ENCODE measurements at regions not wholly inside any gene's neighbourhood (a gene's known extent, or its start where the extent isn't known, plus 50 kb on each side); places are given as distances from the start of the nearest gene placed in this dataset.
A peak's percentile ranks its signal among the peaks of the same experiment; 100 is the strongest.

DNA sequence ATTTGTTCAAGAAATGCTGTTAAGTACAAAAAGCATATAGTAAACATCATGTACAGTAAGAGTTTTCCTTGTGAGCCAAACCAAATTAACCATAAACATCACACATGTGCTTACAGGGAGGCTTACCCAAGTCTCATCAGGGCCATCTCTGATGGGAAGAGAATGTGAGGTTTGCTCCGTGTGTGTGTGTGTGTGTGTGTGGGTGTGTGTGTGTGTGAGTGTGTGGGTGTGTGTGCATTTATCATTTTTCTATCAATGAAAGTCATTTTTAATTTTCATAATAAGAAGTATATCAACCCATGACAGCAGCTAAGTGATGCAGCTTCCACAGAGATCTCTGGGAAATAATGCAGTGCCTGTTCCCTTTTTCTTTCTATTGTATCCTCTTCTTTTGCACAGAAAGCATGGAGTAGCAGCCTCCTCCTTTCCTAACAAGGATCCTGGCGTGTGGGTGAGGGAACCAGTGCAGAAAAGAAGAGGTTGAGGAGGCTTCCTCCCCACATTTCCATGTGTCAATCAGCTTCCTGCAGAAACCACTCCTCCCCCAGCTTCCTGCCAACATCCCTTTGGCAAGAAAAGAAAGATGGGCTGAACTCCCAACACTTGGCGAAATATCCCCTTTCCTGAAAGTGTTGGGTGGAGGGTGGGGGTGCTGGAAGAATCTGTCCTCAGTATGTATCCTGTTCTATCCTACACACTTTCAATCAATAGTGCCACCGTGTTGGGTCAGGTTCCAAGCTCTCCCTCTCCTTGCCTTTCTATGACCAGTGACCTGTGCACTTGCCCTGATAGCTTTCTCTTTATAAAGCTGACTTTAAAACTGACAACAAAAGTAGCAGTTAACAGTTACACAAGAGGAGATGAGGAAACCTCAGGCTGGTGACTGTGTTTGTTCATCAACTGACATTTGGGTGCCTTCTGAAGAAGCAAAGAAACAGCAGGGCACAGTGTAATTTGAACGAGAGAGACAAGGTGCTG is 251.8 kb upstream of the CITED2 start:
- DNase-seq = no peak

DNA sequence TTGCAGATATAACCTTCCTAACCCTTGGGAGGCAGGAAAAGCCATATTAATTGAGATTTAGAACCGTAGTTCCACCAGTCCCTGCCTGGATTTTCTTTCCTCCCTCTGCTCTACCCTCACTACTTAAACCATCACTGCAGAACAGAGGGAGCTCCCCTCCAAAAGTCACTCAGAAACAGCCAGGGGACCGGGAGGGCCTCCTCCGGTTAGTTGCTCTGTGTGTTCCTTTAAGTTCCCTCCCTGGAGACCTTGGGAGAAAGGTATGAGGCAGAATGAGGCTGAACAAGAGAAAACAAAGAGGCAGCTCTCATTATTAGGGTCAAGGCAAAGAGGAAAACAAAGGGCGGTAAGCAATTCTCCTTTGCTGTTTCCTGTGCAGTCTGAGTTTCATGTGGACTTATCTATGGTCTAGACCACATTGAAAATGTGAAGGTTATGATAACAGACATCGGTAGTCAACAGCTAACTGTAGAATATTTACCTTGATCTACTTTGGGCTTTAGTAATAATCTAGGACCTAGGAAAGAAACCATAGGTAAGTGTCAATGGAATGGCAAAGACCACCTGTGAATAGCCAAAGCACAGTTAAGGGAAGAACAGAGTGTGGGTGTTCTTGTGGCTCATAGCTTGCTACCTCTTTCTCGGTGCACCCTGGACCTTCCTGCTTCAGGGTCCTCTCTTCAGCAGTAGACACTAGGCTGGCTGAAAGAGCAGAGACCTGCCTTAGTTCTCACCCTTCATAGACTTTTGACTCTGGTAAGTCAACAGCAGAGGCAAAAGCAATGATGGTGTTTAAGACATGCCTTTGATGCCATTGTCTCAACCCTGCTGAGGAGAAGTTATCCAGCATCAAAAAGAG is 250.9 kb upstream of the CITED2 start:
- no peak for DNase-seq

DNA sequence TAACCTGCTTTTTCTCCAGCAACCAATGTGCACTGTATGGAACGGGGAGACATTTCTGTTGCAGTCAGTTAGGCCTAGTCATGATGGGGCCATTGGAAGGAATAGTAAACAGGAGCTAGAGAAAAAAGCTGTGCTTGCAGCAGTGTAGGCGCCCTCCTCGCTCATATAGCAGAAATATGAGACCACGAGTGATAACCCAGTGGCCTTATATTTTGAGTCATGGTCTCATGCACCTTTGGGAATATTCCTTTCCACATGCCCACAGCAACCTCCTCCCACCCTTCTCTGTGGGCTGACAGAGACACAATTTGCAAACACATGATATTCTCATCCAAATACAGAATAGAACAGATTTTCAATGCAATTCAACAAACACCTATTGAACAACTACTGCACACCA is 248.9 kb upstream of the CITED2 start:
- DNase-seq = no peak

DNA sequence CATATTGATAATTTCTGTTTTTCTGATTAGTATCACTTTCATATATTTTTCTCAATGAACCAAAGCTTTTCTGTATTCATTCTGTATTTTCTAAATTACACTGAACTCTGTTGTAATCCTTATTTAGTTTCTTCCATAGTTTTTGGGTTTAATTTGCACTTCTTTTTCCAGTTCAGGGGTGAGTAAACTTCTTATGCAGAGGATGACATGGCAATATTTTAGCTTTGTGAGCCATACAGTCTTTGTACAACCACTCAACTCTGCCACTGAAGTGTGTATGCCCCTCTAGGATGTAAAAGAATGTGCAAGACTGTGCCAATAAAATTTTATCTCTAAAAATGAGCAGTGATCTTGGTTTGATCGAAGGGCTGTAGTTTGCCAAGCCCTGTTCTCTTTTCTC is 239.0 kb upstream of the CITED2 start:
- no peak for DNase-seq

DNA sequence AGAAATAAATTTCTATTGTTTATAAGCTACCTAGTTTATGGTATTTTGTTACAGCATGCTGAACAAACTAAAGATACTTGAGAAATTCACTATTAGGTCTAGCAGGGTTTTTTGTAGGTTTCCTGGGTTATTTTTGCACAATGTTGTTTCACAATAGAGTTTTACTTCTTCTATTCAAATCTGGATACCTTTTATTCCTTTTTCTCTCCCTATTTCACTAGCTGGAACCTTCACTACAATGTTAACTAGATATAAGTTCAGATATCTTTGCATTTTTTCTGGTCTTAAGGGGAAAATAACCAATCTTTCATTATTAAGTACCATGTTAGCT is 237.7 kb upstream of the CITED2 start:
- no peak for DNase-seq

DNA sequence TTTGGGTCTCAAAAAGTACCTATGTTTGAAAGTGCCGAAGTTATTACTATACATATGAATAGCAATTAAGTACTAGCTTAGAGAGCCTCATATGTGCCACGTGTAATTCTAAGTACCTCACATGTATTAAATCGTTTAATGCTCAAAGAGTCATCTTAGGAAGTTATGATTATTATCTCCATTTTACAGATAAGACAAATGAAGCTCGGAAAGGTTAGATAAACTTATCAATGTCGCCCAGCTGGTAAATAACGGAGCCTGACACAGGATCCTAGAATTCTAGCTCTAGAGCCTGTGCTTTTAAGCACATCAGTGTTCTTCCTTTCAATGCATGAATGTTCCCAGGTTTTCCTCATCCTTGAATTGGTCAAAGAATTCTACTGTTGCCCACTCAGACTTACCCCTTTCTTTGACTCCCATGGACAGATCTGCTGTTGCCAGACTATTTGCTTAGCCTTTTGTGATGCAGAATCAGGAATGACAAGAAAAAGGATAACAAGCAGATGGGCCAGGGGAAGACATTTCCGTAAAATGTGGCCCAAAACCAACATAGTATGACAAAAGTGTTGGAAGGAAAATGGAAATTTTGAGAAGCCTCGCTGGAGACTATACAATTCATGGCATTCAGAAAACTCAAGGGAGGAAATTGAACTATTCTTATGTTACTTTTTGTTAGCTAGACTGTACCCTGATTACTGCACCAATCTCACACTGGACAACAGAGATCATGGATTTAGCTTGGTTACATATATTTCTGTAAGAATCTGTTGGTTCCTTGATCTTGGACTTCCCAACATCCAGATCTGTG is 237.1 kb upstream of the CITED2 start:
- no peak for DNase-seq

DNA sequence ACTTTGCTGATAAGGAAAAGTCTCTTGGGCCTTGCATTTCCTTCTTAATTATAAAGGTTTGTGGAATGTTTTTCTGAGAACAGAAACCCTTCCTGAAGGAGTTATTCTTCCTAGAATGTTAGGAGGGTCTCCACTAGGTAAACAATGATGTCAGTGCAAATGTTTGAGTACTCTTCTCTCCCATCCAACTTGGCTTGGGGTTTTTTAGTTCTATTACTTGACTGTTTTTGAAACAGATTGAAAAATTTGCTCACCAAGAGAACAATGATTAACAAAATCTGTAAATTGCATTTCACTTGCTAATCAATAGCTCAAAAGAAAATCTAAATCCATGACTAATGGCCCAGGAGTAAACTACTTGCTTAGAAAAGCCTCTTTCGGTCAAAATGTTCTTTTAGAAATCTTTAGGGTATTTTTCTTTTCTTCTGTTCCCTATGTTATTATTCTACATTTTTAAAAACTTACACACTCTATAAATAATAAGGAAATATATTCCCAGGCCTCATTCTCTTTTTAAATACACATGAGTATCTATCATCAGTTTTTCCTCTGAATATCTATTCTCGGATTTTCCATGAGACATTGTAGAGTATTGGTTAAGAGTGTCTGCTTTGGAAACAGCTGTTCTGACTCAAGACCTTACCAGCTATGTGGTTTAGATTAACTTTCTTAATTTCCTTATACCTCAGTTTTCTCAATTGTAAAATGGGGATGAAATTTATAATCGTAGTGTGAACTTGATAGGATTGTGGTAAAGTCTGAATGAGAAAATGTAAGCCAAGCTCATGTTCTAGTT is 234.2 kb upstream of the CITED2 start:
- DNase-seq = no peak

DNA sequence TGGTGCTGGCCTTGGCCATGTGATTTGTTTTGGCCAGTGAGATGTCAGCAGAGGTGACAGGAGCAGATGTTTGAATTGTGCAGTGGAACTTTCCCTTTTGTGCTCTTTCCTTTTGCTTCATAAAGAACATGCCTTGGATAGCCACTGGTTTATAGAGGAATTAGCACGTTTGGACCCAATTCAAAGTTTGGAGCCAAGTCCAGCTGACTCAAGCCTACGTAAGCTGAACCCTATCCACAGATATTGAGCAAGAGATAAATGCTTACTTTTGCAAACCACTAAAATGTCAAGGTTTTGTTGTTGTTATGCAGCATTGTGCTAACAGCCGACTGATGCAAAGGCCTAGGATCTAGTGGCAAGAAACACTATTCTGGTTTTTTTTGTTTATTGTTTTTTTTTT is 230.9 kb upstream of the CITED2 start:
- no peak for DNase-seq

DNA sequence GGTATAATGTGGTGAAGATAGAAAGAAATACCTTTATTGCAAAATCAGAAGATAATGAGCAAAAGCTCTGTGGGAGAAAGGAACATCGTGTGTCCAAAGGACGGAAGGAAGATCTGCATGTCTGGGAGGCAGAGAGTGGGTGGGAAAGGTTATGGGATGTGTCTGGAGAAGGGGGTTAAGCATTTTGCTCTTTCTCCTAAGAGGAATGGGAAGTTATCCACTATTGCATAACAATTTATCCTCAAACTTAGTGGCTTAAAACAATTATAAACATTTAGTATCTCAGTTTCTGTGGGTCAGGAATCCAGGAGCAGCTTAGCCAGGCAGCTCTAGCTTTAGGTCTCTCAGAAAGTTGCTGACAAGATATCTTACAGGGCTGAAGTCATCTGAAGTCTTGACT is 229.1 kb upstream of the CITED2 start:
- DNase-seq = no peak

DNA sequence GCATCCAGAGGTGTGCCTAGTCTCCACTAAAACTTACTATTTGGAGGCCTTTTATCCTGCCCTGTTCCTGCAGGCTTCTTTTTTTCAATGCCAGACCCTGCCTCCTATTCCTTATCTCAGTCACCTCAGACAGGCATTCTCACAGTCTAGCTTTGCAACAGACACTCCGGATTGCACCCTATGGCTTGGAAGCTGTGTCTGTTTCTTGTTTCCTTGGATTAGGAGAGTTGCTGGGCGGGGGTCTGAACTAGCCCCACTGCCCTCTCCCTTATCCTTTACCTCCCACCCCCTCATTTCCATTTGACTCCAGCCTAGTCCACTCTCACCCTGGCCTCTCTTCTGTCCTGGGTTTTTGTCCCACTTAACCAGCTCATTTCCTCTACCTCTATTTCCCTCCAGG is 228.1 kb upstream of the CITED2 start:
- DNase-seq = no peak

DNA sequence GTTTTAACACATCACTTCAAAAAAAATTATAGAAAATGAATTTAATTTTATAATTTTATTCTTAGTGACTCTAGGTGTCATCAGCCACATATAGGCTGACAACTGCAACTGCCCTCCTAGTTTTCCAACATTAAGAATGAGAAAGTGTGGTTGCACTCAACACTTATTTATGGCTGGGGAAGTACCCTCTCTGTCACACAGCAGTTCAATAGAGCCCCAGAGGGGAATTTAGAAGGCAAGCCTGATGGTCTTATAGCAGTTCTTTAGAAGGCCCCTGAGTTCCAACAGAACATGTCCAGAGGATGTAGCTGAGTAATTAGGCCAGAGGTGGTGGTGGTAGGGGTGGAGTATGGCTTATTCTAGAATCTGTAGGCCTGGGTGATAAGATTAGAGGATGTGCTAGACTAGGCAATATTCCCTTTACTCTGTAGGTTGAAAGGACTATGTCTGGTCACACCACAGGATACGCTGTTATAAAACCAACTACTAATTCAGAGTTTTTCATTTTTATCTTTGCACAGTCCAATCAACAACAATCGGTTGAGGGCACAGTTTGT is 226.5 kb upstream of the CITED2 start:
- DNase-seq = no peak

DNA sequence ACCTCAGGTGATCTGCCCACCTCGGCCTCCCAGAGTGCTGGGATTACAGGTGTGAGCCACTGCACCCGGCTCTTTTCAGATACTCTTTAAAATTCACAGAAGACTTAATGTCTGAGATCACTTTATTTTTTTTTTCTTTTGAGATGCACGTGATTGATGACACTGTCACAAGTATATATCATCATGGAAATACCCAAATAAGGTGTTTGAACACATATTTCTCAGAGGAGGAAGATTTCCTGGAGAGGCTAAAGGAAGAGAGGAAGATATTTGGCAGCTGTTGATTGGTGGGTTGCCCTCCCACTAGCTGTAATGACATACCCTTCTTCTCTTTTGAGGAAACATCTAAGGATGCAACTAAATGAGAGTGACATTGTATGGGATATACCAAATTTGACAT is 225.9 kb upstream of the CITED2 start:
- DNase-seq = no peak

DNA sequence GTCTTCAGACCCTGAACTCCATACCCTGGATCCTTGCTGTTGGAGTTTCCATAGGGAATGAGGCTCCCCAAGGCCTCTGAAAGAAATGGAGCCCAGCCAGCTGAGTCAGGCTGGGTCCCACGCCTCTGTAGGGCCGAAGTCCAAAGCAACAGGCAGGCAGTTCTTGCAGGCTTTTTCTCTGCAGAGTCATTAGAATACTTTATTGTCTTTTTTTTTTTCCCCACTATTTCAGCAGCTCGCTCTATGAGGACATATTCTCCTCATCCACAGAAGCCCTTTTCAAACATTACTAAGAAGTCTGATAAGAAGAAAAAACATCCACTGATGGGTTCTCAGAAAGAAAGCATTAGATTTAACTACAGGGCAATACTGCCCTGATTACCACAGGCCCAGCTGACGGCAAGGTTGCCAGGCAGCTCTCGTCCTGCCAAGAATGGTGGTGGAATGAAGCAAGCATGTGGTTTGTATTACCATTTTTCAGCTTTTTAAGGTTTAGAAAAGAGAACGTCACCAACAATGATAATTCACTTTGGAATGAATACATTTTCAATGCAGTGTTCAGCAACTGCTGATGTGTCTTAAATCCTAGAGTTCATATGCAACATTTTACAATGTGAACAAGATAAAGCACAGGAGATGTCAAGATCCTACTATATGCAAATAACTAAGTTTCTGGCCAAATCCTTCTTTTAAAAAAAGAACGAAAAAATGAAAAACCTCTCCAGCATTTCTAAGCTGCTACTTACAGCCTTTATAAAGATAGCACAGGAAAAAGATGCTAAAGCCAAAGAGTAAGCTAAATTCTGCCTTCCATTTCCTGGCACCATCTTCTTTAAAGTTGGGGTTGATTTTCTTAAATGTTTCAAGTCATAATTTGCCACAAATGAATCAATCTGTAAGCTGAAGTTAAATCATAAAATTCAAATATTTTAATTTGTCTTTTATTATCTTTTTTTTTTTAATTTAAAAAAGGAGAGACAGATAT is 223.6 kb upstream of the CITED2 start:
- peak; percentile 89 for DNase-seq

DNA sequence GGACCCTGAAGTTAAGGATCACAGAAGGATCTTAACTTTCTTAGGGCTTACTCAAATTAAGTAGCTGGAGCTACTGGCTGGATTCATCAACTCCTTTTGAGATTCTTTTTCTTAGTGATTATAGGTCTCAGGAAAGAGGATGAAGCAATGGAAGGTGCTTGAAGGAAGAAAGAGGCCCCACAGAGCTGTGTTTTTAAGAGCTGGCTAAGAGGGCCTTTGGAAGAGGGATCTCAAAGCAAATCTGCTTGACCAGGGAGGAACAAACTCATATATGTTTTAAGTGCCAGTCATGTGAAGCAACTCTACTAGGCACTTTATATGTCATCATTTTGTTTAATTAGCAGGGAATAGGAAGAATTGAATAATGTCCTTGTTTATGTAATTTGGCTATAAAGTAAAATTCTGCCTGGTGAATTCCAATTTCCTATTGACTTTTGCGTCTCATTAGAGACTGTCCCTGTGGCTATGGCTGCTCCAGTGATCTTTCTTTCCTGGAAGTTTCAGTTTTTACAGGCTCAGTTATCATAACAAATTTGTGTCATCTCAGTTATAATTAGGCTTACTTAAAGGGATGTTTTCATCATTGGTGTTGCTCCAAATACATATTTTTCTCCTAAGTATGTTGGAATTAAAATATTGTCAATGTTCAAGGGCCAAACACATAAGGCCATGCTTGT is 222.8 kb upstream of the CITED2 start:
- DNase-seq = no peak

DNA sequence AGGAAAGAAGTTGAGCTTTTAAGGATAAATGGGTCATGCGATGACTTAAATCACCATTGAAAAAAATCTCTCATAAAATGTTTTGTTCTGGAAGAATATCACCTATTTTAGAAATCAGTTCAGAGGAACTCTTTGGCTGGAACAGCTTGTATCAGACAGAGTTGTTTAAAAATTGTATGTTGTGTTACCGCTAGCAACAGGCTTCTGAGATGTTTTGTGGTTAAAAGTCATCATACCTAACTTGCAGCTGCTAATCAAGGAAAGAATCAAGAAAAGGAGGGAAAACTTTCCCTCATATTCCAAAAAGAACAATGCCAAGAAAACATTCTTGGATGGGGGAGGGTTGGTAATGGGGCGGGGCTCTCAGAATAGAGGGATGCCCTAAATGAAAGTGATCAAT is 220.7 kb upstream of the CITED2 start:
- no peak for DNase-seq

DNA sequence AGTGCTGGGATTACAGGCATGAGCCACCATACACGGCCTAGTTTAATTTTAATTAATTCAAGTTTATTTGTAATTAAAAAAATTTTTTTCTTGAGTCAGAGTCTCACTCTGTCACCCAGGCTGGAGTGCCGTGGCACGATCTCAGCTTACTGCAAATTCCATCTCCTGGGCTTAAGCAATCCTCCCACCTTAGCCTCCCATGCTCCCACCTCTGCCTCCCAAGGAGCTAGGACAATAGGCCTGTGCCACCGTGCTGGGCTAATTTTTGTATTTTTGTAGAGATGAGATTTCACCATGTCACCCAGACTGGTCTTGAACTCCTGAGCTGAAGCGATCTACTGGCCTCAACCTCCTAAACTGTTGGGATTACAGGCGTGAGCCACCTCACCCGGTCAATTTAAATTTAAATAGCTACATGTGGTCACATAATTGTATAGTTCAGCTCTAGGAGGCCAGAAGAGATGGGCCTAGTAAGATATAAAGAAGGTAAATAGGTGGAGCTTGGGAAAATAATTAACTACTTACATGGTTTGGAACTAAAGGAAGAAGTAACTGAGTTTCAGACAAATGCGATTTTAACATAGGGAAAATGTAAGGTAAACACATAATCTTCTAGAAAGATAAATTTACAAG is 220.0 kb upstream of the CITED2 start:
- DNase-seq = no peak

DNA sequence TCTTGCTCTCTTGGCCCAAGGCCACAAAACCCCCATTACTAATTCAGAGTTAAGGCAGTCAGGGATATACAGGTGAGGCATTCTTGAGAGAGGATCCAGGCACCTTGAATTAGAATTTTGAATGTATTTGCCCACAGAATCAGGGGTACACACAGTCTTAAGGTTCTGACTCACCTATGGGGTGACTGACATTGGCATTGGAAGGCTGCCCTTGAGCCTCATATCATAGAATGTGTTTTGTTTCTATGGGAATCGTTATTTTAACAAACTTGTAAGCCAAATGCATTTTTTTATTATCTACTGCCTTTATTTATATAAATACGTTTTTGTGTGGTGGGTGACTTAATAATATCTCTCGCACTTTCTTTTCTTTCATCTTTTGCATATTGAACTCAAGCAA is 218.6 kb upstream of the CITED2 start:
- no peak for DNase-seq

DNA sequence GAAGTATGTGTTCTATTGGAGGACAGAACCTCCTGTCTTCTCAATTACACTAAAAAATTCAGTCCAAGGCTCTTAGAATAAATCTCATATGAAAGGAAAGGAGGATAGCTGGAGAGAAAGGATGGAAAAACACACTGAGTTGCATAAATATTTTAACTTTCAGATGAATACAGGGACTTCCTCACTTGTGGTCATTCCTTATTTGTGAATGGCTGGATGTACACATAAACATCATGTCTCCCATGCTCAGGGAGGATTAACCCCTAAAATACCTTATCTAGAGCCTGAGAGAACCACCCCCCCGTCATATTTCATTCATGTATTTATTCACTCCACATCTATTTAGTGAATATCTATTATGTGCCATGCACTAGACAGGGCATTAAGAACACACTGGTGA is 217.6 kb upstream of the CITED2 start:
- no peak for DNase-seq

DNA sequence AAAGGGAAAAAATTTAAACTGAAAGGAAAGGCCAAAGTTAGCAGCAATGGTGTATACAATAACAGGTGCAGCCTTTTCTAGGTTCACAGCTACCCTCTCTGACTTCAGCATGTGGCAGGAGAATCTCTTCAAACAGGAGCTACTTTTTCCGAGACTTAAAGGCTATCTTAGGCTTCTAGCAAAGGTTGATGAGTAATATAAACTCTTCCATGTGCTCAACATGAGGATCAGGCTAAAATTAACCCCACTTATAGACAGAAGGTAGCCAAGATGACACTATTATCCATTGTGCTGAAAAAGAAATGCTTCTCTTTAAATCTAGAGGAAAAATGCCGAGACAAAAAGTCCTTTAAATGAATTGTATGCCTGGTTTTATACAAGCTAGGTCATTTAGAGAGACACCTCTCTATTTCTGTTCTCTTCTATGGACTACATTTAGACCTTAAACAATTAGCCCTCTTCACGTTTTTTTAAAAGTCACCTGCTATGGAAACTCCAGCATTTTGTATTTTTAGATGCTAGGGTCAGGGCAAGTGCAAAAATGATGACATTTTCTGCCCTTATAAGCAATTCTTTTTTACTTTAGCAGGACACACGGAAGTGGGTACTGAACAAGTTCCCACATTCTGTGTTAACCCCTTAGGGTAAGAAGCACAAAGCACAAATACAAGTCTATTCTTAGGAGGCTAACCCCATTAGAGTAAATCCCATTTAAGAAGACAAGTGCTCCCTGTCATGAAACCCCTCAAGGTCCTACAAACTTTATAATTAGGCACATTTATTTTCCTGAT is 216.8 kb upstream of the CITED2 start:
- no peak for DNase-seq
